HL-60 (cell line): ENCODE measurements at regions not wholly inside any gene's neighbourhood (a gene's known extent, or its start where the extent isn't known, plus 50 kb on each side); places are given as distances from the start of the nearest gene placed in this dataset.

Experiments used
- GABPA ChIP-seq: IDR thresholded peaks from 2 replicates; pipeline ENCODE4 v1.6.1; 2012; ENCODE audit warnings: low read depth
- TF ChIP-seq, protein P1 (sequence below): IDR thresholded peaks from one replicate; pipeline ENCODE4 v1.5.1; 2011; ENCODE audit warnings: low read length, control low read depth, inconsistent platforms; ENCODE audit not compliant: insufficient read depth
- TF ChIP-seq, protein P2 (sequence below): IDR thresholded peaks from 2 replicates; pipeline ENCODE4 v1.6.1; 2012; ENCODE audit warnings: low read depth; ENCODE audit not compliant: insufficient replicate concordance

DNA sequence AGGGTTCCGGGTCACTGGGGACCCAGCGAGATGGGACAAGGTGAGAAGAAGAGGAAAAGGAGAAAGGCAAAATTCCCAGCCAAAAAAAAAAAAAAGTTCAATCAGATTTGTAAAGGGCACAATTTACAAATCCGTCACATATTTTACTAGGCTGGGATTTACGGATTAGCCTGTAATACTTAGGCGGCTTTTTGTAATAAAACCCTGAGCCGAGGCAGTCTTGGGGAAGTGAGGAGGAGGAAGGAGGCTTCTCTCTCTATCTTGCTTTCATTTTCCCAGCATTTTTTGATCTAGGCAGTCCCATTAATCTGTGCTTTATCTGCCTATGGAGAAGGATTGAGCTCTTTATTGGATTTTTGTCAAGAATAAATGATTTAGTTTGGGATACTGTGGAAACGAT lies 130.6 kb upstream of the SDK2 start:
- TF ChIP-seq, protein P1, sequence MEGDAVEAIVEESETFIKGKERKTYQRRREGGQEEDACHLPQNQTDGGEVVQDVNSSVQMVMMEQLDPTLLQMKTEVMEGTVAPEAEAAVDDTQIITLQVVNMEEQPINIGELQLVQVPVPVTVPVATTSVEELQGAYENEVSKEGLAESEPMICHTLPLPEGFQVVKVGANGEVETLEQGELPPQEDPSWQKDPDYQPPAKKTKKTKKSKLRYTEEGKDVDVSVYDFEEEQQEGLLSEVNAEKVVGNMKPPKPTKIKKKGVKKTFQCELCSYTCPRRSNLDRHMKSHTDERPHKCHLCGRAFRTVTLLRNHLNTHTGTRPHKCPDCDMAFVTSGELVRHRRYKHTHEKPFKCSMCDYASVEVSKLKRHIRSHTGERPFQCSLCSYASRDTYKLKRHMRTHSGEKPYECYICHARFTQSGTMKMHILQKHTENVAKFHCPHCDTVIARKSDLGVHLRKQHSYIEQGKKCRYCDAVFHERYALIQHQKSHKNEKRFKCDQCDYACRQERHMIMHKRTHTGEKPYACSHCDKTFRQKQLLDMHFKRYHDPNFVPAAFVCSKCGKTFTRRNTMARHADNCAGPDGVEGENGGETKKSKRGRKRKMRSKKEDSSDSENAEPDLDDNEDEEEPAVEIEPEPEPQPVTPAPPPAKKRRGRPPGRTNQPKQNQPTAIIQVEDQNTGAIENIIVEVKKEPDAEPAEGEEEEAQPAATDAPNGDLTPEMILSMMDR, result no peak
- no peak for TF ChIP-seq GABPA
- TF ChIP-seq, protein P2, sequence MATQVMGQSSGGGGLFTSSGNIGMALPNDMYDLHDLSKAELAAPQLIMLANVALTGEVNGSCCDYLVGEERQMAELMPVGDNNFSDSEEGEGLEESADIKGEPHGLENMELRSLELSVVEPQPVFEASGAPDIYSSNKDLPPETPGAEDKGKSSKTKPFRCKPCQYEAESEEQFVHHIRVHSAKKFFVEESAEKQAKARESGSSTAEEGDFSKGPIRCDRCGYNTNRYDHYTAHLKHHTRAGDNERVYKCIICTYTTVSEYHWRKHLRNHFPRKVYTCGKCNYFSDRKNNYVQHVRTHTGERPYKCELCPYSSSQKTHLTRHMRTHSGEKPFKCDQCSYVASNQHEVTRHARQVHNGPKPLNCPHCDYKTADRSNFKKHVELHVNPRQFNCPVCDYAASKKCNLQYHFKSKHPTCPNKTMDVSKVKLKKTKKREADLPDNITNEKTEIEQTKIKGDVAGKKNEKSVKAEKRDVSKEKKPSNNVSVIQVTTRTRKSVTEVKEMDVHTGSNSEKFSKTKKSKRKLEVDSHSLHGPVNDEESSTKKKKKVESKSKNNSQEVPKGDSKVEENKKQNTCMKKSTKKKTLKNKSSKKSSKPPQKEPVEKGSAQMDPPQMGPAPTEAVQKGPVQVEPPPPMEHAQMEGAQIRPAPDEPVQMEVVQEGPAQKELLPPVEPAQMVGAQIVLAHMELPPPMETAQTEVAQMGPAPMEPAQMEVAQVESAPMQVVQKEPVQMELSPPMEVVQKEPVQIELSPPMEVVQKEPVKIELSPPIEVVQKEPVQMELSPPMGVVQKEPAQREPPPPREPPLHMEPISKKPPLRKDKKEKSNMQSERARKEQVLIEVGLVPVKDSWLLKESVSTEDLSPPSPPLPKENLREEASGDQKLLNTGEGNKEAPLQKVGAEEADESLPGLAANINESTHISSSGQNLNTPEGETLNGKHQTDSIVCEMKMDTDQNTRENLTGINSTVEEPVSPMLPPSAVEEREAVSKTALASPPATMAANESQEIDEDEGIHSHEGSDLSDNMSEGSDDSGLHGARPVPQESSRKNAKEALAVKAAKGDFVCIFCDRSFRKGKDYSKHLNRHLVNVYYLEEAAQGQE, result no peak
